ENCODE measurements at regions not wholly inside any gene's neighbourhood (a gene's known extent, or its start where the extent isn't known, plus 50 kb on each side); places are given as distances from the start of the nearest gene placed in this dataset.
"Not testable (repeated sequence)": the region's sequence is repeated elsewhere in the genome, so short reads cannot be mapped to it uniquely, and the experiment has no call there.

DNA sequence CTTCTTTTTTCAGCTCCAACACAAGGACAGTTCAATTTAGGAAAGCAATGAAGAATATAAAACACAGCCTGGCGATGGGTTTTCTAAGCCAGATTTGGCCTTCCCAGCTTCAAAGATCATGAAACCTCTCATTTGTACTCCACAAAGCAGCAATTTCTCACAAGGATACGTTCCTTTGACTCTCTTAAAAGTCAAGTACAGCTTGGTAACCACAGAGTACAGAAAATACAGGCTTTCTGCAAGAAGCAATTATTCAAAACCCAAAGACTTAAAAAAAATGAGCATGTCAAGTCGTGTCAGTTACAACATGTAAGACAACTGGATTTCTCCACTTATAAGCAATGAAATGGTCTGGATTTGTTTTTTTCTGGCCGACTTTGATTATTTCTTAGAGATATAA is 321.4 kb downstream of the FGFR2 start:
- FAIRE-seq, result no peak
- RAD21 ChIA-PET (ENCODE audit: unreplicated experiment), result no interaction called here
- 25% methylated on average over 4 of the region's 4 CpGs for WGBS (ENCODE audit: insufficient coverage, insufficient replicate concordance, low lambda C conversion rate, missing lambda C conversion rate)

DNA sequence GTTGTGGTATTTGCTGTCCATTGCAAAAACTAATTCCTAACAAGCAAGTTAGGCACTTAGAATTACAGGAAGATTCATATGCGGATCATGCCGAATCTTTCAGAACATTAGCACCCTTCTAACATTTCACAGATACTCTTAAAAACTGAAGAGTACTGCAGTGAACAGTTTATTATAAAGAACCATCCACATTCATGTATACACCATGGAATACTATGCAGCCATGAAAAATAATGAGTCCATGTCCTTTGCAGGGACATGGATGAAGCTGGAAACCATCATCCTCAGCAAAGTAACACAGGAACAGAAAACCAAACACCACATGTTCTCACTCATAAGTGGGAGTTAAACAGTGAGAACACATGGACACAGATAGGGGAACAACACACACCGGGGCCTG is 319.9 kb downstream of the FGFR2 start:
- in situ Hi-C loops (cut with MboI), result not testable (repeated sequence)

More for the DNA sequence above, 321.4 kb downstream of the FGFR2 start:
- no peaks in the 10 kb centered on the region for H3K79me2 ChIP-seq (ENCODE audit: control insufficient read depth, insufficient read depth, low read length)
- no peak overlapping the region for H3K4me3 ChIP-seq
- BruUV-seq (replicated peaks), result no TSS peak
- no peaks in the 10 kb centered on the region for H3K36me3 ChIP-seq (ENCODE audit: control insufficient read depth in 2 of 2, insufficient read depth in 2 of 2, low read length in 1 of 2)
- intact Hi-C loops (cut with micrococcal nuclease; ENCODE audit: unreplicated experiment) (no loop called here), in situ Hi-C loops (cut with MboI) (no loop called here)
- ChIA-PET POLR2A (no interaction called here), SMC1A (ENCODE audit: uncharacterized antibody, unreplicated experiment) (no interaction called here), CTCF (no interaction called here)
- H3K4me1 ChIP-seq (ENCODE audit: control insufficient read depth, insufficient read depth, low read length), result no peaks in the 10 kb centered on the region
- H3K9me3 ChIP-seq (replicated peaks; ENCODE audit: control insufficient read depth, insufficient read depth, low read length), result no peaks in the 10 kb centered on the region; the same call in 2 of the 3 replicates
- H3K4me2 ChIP-seq (ENCODE audit: control insufficient read depth, insufficient read depth), result no peak overlapping the region
- H4K20me1 ChIP-seq (ENCODE audit: control insufficient read depth, insufficient read depth), result no peaks in the 10 kb centered on the region
- no peaks in the 10 kb centered on the region; a peak in 1 of 4 replicates for H3K27me3 ChIP-seq (replicated peaks in 1 of 2; ENCODE audit: control insufficient read depth in 2 of 2, insufficient read depth in 2 of 2, low read length in 1 of 2)
- DNase-seq (ENCODE audit: low read depth, low spot score) (no peak), ATAC-seq (no peak)
- H2AFZ ChIP-seq (ENCODE audit: control insufficient read depth, low read depth, low read length), result no peak overlapping the region
- H3K9ac ChIP-seq (ENCODE audit: control insufficient read depth, insufficient read depth, low read length), result no peak overlapping the region
- no peak for TF ChIP-seq EED (IDR thresholded peaks at IDR 0.05; ENCODE audit: low read depth)
- TF ChIP-seq, protein P1, sequence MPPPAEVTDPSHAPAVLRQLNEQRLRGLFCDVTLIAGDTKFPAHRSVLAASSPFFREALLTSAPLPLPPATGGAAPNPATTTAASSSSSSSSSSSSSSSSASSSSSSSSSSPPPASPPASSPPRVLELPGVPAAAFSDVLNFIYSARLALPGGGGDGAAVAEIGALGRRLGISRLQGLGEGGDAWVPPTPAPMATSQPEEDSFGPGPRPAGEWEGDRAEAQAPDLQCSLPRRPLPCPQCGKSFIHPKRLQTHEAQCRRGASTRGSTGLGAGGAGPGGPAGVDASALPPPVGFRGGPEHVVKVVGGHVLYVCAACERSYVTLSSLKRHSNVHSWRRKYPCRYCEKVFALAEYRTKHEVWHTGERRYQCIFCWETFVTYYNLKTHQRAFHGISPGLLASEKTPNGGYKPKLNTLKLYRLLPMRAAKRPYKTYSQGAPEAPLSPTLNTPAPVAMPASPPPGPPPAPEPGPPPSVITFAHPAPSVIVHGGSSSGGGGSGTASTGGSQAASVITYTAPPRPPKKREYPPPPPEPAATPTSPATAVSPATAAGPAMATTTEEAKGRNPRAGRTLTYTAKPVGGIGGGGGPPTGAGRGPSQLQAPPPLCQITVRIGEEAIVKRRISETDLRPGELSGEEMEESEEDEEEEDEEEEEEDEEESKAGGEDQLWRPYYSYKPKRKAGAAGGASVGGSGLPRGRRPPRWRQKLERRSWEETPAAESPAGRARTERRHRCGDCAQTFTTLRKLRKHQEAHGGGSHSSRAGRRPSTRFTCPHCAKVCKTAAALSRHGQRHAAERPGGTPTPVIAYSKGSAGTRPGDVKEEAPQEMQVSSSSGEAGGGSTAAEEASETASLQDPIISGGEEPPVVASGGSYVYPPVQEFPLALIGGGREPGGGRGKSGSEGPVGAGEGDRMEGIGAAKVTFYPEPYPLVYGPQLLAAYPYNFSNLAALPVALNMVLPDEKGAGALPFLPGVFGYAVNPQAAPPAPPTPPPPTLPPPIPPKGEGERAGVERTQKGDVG (CRISPR knock-in tag; IDR thresholded peaks at IDR 0.05), result no peak
- H3K27ac ChIP-seq (ENCODE audit: control insufficient read depth, insufficient read depth), result no peak overlapping the region

More for the DNA sequence above, 319.9 kb downstream of the FGFR2 start:
- H3K9me3 ChIP-seq (replicated peaks; ENCODE audit: control insufficient read depth, insufficient read depth, low read length); H3K27ac ChIP-seq (ENCODE audit: control insufficient read depth, insufficient read depth); H3K4me3 ChIP-seq; SMC1A ChIA-PET (ENCODE audit: uncharacterized antibody, unreplicated experiment); H3K27me3 ChIP-seq (replicated peaks in 1 of 2; ENCODE audit: control insufficient read depth in 2 of 2, insufficient read depth in 2 of 2, low read length in 1 of 2); H4K20me1 ChIP-seq (ENCODE audit: control insufficient read depth, insufficient read depth); FAIRE-seq; BruUV-seq (replicated peaks); H3K4me1 ChIP-seq (ENCODE audit: control insufficient read depth, insufficient read depth, low read length); H3K79me2 ChIP-seq (ENCODE audit: control insufficient read depth, insufficient read depth, low read length); H3K4me2 ChIP-seq (ENCODE audit: control insufficient read depth, insufficient read depth); H3K36me3 ChIP-seq (ENCODE audit: control insufficient read depth in 2 of 2, insufficient read depth in 2 of 2, low read length in 1 of 2); H2AFZ ChIP-seq (ENCODE audit: control insufficient read depth, low read depth, low read length); RAD21 ChIA-PET (ENCODE audit: unreplicated experiment); intact Hi-C loops (cut with micrococcal nuclease; ENCODE audit: unreplicated experiment); ATAC-seq; H3K9ac ChIP-seq (ENCODE audit: control insufficient read depth, insufficient read depth, low read length); CTCF ChIA-PET; DNase-seq (ENCODE audit: low read depth, low spot score); POLR2A ChIA-PET: not testable (repeated sequence)
- 56% methylated on average over 3 of the region's 3 CpGs for WGBS (ENCODE audit: insufficient coverage, insufficient replicate concordance, low lambda C conversion rate, missing lambda C conversion rate)

Data from GM12878 (cell line).